ENCODE measurements at regions not wholly inside any gene's neighbourhood (a gene's known extent, or its start where the extent isn't known, plus 50 kb on each side); places are given as distances from the start of the nearest gene placed in this dataset.

- TF ChIP-seq CTCF (IDR thresholded peaks at IDR 0.05): no peak
- TF ChIP-seq POLR2A (IDR thresholded peaks at IDR 0.05): no peak
Observed at GRCh38 chr6:71385111-71385822, 96.7 kb downstream of the OGFRL1 start.
